BE2C (cell line): ENCODE measurements at regions not wholly inside any gene's neighbourhood (a gene's known extent, or its start where the extent isn't known, plus 50 kb on each side); places are given as distances from the start of the nearest gene placed in this dataset.

ENCODE experiments used
- DNase-seq: peaks from one replicate; pipeline ENCODE4 v3.0.0-alpha.2; 2020
- H3K27me3 ChIP-seq: fragments of 250-450 bp; sonication (Bioruptor Pico); 2 replicates; pipeline ENCODE4 v1.5.1; 2020; ENCODE audit warnings: mild to moderate bottlenecking
- H3K36me3 ChIP-seq: fragments of 250-450 bp; sonication (Bioruptor Pico); 2 replicates; pipeline ENCODE4 v1.5.1; 2020; ENCODE audit warnings: mild to moderate bottlenecking
- H3K4me1 ChIP-seq: fragments of 250-450 bp; sonication (Bioruptor Pico); 2 replicates; pipeline ENCODE4 v1.5.1; 2020
- H3K4me3 ChIP-seq: 2 replicates; pipeline ENCODE4 v1.5.1; 2011; ENCODE audit warnings: low read depth, low read length
- H3K9me3 ChIP-seq: fragments of 250-450 bp; sonication (Bioruptor Pico); 2 replicates; pipeline ENCODE4 v1.5.1; 2020
- CTCF ChIP-seq: IDR thresholded peaks from 2 replicates; pipeline ENCODE4 v1.5.1; 2012; ENCODE audit warnings: mild to moderate bottlenecking, low read depth, low read length

- no peaks in the 10 kb centered on the region for H3K36me3 ChIP-seq
- TF ChIP-seq CTCF = no peak
- no peaks in the 10 kb centered on the region for H3K4me1 ChIP-seq
- no peaks in the 10 kb centered on the region for H3K27me3 ChIP-seq
- no peak for DNase-seq
- no peak overlapping the region for H3K4me3 ChIP-seq
- peaks cover 3% of the 10 kb centered on the region; the same call in 1 of the 2 replicates for H3K9me3 ChIP-seq
These were observed 394.0 kb downstream of the MIAT start for GRCh38 chr22:27051407-27051806.

DNA sequence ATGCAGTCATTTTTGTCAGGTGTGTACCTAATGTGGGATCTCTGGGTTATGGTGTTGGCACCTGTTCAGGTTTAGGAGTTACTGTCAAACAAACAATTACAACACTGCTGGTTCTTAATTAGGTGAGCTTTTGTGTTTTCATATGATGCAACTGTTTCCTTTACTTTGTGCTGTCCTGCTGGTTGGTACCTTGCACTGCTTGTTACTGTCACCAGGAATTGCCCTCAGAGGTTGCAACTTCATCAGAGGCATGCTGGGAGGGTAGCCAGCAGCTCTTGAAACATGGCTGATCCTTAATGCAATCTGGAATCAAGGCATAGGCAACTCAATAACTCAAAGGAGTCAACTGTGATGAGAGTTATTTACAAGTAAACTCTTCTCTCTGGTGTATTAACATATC, 400.3 kb downstream of the MIAT start:
- Histone ChIP-seq H3K4me1 (no peaks in the 10 kb centered on the region), H3K4me3 (no peak overlapping the region), H3K36me3 (no peaks in the 10 kb centered on the region), H3K9me3 (no peaks in the 10 kb centered on the region), H3K27me3 (no peaks in the 10 kb centered on the region)
- no peak for TF ChIP-seq CTCF
- no peak for DNase-seq

GRCh38 chr22:27060190-27060589, 402.8 kb downstream of the MIAT start:
- Histone ChIP-seq H3K4me3 (no peak overlapping the region), H3K4me1 (peaks cover 11% of the 10 kb centered on the region), H3K9me3 (no peaks in the 10 kb centered on the region), H3K36me3 (no peaks in the 10 kb centered on the region), H3K27me3 (no peaks in the 10 kb centered on the region)
- TF ChIP-seq CTCF = no peak
- DNase-seq = no peak

DNA sequence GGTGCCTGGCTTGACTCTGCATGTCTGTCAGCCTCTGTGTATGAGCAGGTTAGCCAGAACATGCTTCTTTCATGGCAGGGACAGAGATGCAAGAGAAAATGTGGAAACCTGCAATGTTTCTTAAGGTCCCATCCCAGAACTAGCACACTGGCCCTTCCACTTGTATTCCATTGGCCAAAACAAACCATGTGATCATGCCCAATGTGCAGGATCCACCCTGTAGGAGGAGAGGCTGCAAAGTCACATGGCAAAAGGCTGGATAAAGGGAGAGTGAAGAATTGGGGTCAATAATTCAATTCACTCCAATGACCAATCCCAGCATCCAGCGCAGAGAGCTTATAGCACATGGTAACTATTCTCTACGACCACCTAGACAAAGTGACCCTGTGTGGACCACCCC, 405.5 kb downstream of the MIAT start:
- no peaks in the 10 kb centered on the region for H3K27me3 ChIP-seq
- H3K36me3 ChIP-seq = no peaks in the 10 kb centered on the region
- TF ChIP-seq CTCF = no peak

DNA sequence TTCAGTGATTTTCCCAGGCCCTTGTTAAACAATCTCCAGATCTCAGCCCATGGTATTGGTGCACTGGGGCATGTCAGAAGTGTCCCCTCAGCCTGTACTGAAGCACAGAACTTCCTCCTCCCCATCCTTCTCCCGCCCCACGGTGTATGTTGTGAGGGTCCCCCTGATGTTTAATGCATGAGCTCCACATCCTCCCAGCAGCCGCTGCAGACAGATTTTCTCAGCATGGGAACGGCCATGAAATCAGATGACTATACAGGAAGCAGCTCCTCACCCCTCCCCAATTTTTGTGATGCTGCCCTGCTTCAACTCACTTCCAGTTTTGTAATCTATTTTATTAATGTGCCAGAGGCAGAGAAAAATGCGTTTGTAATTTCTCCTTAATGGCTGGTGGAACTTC, 406.0 kb downstream of the MIAT start:
- Histone ChIP-seq H3K27me3 (no peaks in the 10 kb centered on the region), H3K36me3 (no peaks in the 10 kb centered on the region), H3K4me1 (peaks cover 12% of the 10 kb centered on the region), H3K4me3 (no peak overlapping the region), H3K9me3 (no peaks in the 10 kb centered on the region)
- DNase-seq = no peak
- no peak for TF ChIP-seq CTCF

More for the DNA sequence above, 405.5 kb downstream of the MIAT start:
- H3K4me1 ChIP-seq = peaks cover 12% of the 10 kb centered on the region
- no peak overlapping the region for H3K4me3 ChIP-seq
- DNase-seq = no peak
- H3K9me3 ChIP-seq = no peaks in the 10 kb centered on the region

- DNase-seq = no peak
- Histone ChIP-seq H3K4me3 (no peak overlapping the region), H3K27me3 (no peaks in the 10 kb centered on the region), H3K4me1 (peaks cover 12% of the 10 kb centered on the region), H3K9me3 (no peaks in the 10 kb centered on the region), H3K36me3 (no peaks in the 10 kb centered on the region)
- no peak for TF ChIP-seq CTCF
These were observed 406.5 kb downstream of the MIAT start for GRCh38 chr22:27063841-27064240.
